CD4-positive, alpha-beta T cell treated with Interleukin-4 for 4 hours (primary cell): ENCODE measurements at regions not wholly inside any gene's neighbourhood (a gene's known extent, or its start where the extent isn't known, plus 50 kb on each side); places are given as distances from the start of the nearest gene placed in this dataset.

Experiments used
- DNase-seq: peaks from one replicate; pipeline ENCODE4 v3.0.0-alpha.2; 2020

GRCh38 chr5:90185897-90186468 is 223.6 kb downstream of the CETN3 start:
- no peak for DNase-seq

GRCh38 chr5:90184764-90185163 is 224.8 kb downstream of the CETN3 start:
- no peak for DNase-seq

GRCh38 chr5:90182726-90183125 is 226.8 kb downstream of the CETN3 start:
- DNase-seq: no peak

- DNase-seq: no peak
Observed at GRCh38 chr5:90174236-90174635, 235.3 kb downstream of the CETN3 start.

GRCh38 chr5:90173299-90174030 is 236.1 kb downstream of the CETN3 start:
- DNase-seq: no peak

- no peak for DNase-seq
Observed at GRCh38 chr5:90171466-90171865, 238.1 kb downstream of the CETN3 start.

GRCh38 chr5:90170261-90170660 is 239.3 kb downstream of the CETN3 start:
- no peak for DNase-seq

- no peak for DNase-seq
Observed at GRCh38 chr5:90169078-90169477, 240.5 kb downstream of the CETN3 start.

GRCh38 chr5:90168399-90168798 is 241.2 kb downstream of the CETN3 start:
- DNase-seq: no peak

GRCh38 chr5:90166816-90167215 is 242.7 kb downstream of the CETN3 start:
- no peak for DNase-seq

- no peak for DNase-seq
Observed at GRCh38 chr5:90162324-90162723, 247.2 kb downstream of the CETN3 start.

GRCh38 chr5:90161414-90161813 is 248.1 kb downstream of the CETN3 start:
- DNase-seq: no peak

GRCh38 chr5:90158131-90158530 is 251.4 kb downstream of the CETN3 start:
- no peak for DNase-seq

- DNase-seq: no peak
Observed at GRCh38 chr5:90153031-90153430, 256.5 kb downstream of the CETN3 start.

GRCh38 chr5:90144625-90145327 is 264.8 kb downstream of the CETN3 start:
- DNase-seq: no peak

GRCh38 chr5:90142541-90142940 is 267.0 kb downstream of the CETN3 start:
- DNase-seq: no peak

GRCh38 chr5:90141984-90142383 is 267.6 kb downstream of the CETN3 start:
- no peak for DNase-seq

GRCh38 chr5:90136952-90137528 is 272.5 kb downstream of the CETN3 start:
- DNase-seq: no peak

GRCh38 chr5:90135779-90136378 is 273.7 kb downstream of the CETN3 start:
- no peak for DNase-seq

GRCh38 chr5:90134892-90135291 is 274.7 kb downstream of the CETN3 start:
- DNase-seq: no peak

GRCh38 chr5:90134381-90134780 is 275.2 kb downstream of the CETN3 start:
- no peak for DNase-seq

- DNase-seq: no peak
Observed at GRCh38 chr5:90133941-90134340, 275.6 kb downstream of the CETN3 start.

GRCh38 chr5:90131383-90132133 is 278.0 kb downstream of the CETN3 start:
- no peak for DNase-seq
